ENCODE measurements at regions not wholly inside any gene's neighbourhood (a gene's known extent, or its start where the extent isn't known, plus 50 kb on each side); places are given as distances from the start of the nearest gene placed in this dataset.

DNA sequence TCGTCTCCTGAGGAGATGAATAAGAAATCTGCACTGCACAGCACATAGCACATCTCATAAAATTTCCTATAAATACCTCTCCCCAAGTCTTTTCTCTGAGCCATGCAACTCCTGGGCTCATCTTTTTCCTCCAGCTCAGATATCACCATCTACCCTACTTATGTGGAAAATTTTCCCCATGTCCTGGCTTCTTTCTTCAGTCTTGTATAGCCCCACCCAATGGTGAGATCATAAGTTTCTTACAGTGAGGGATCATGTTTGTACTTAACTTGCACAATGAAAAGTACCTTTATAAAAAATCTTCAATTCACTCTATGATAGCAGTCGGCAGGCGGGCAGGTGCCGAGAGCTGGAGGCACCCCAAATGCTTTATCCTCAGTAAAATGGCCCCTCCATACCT lies 198.6 kb upstream of the S100G start:
- no peak for TF ChIP-seq CTCF (IDR thresholded peaks at IDR 0.05)
- TF ChIP-seq, protein P1, sequence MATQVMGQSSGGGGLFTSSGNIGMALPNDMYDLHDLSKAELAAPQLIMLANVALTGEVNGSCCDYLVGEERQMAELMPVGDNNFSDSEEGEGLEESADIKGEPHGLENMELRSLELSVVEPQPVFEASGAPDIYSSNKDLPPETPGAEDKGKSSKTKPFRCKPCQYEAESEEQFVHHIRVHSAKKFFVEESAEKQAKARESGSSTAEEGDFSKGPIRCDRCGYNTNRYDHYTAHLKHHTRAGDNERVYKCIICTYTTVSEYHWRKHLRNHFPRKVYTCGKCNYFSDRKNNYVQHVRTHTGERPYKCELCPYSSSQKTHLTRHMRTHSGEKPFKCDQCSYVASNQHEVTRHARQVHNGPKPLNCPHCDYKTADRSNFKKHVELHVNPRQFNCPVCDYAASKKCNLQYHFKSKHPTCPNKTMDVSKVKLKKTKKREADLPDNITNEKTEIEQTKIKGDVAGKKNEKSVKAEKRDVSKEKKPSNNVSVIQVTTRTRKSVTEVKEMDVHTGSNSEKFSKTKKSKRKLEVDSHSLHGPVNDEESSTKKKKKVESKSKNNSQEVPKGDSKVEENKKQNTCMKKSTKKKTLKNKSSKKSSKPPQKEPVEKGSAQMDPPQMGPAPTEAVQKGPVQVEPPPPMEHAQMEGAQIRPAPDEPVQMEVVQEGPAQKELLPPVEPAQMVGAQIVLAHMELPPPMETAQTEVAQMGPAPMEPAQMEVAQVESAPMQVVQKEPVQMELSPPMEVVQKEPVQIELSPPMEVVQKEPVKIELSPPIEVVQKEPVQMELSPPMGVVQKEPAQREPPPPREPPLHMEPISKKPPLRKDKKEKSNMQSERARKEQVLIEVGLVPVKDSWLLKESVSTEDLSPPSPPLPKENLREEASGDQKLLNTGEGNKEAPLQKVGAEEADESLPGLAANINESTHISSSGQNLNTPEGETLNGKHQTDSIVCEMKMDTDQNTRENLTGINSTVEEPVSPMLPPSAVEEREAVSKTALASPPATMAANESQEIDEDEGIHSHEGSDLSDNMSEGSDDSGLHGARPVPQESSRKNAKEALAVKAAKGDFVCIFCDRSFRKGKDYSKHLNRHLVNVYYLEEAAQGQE (IDR thresholded peaks at IDR 0.05; ENCODE audit: insufficient read depth in 1 of 2, low read depth in 2 of 2, low read length in 1 of 2): no peak
- TF ChIP-seq POLR2AphosphoS5 (IDR thresholded peaks at IDR 0.05; ENCODE audit: low read depth, low read length): no peak
- no peak for TF ChIP-seq SIN3A (IDR thresholded peaks at IDR 0.05; ENCODE audit: borderline replicate concordance, insufficient read depth, low read depth, low read length)
- TF ChIP-seq TCF7L2 (IDR thresholded peaks at IDR 0.05; ENCODE audit: low read depth, low read length): no peak
